ENCODE measurements at regions not wholly inside any gene's neighbourhood (a gene's known extent, or its start where the extent isn't known, plus 50 kb on each side); places are given as distances from the start of the nearest gene placed in this dataset.
A peak's percentile ranks its signal among the peaks of the same experiment; 100 is the strongest.

GRCh38 chrY:8764184-8764583, 573.1 kb upstream of the TSPY4 start:
- TF ChIP-seq, protein P1, sequence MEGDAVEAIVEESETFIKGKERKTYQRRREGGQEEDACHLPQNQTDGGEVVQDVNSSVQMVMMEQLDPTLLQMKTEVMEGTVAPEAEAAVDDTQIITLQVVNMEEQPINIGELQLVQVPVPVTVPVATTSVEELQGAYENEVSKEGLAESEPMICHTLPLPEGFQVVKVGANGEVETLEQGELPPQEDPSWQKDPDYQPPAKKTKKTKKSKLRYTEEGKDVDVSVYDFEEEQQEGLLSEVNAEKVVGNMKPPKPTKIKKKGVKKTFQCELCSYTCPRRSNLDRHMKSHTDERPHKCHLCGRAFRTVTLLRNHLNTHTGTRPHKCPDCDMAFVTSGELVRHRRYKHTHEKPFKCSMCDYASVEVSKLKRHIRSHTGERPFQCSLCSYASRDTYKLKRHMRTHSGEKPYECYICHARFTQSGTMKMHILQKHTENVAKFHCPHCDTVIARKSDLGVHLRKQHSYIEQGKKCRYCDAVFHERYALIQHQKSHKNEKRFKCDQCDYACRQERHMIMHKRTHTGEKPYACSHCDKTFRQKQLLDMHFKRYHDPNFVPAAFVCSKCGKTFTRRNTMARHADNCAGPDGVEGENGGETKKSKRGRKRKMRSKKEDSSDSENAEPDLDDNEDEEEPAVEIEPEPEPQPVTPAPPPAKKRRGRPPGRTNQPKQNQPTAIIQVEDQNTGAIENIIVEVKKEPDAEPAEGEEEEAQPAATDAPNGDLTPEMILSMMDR (IDR thresholded peaks at IDR 0.05; ENCODE audit: low read depth, low read length, missing control alignments), result no peak
- H3K4me3 ChIP-seq (ENCODE audit: low read depth, low read length), result no peak overlapping the region
- no peak for DNase-seq (ENCODE audit: low read depth)

- no peak for DNase-seq (ENCODE audit: low read depth)
- TF ChIP-seq, protein P1 (IDR thresholded peaks at IDR 0.05; ENCODE audit: low read depth, low read length, missing control alignments), result no peak
- H3K4me3 ChIP-seq (ENCODE audit: low read depth, low read length), result no peak overlapping the region
Measured at GRCh38 chrY:8781184-8781890, 555.9 kb upstream of the TSPY4 start.

GRCh38 chrY:8794561-8794960, 542.7 kb upstream of the TSPY4 start:
- DNase-seq (ENCODE audit: low read depth), result no peak
- no peak overlapping the region for H3K4me3 ChIP-seq (ENCODE audit: low read depth, low read length)
- TF ChIP-seq, protein P1 (IDR thresholded peaks at IDR 0.05; ENCODE audit: low read depth, low read length, missing control alignments), result no peak

DNA sequence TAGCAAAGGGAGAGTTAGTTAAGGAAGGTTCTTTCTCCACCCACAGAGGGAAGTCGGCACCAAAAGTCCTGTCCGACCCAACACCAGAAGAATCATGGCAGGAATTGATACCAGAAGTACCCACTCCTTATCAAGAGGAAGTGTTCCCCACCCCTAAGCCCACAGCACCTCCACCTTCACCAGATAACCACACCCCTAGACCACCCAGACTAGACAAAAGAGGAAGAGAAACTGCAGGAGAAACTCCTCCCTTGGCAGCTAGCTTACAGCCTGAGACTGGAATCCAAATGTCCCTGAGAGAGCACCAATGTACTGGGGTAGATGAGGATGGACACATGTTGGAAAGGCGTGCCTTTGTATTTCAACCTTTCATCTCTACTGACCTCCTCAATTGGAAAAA, 532.9 kb upstream of the TSPY4 start:
- DNase-seq (ENCODE audit: low read depth), result no peak
- TF ChIP-seq, protein P1 (IDR thresholded peaks at IDR 0.05; ENCODE audit: low read depth, low read length, missing control alignments), result no peak
- no peak overlapping the region for H3K4me3 ChIP-seq (ENCODE audit: low read depth, low read length)

GRCh38 chrY:8807648-8808408, 529.4 kb upstream of the TSPY4 start:
- TF ChIP-seq, protein P1 (IDR thresholded peaks at IDR 0.05; ENCODE audit: low read depth, low read length, missing control alignments), result no peak
- no peak for DNase-seq (ENCODE audit: low read depth)
- no peak overlapping the region for H3K4me3 ChIP-seq (ENCODE audit: low read depth, low read length)

DNA sequence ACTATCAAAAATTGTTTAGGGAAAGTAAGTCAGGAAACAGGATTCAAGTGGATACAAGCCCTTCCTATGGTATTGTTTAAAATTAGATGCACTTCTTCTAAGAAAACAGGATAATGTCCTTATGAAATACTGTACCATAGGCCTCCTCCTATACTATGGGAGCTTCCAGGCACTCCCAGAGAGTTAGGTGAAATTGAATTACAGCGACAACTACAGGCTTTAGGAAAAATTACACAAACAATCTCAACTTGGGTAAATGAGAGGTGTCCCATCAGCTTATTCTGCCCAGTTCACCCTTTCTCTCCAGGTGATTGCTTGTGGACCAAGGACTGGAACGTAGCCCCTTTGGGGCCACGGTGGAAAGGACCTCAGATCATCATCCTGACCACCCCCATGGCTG, 528.7 kb upstream of the TSPY4 start:
- DNase-seq (ENCODE audit: low read depth), result no peak
- TF ChIP-seq, protein P1 (IDR thresholded peaks at IDR 0.05; ENCODE audit: low read depth, low read length, missing control alignments), result peak; percentile 41
- no peak overlapping the region for H3K4me3 ChIP-seq (ENCODE audit: low read depth, low read length)
